Calu3 (cell line): ENCODE measurements at regions not wholly inside any gene's neighbourhood (a gene's known extent, or its start where the extent isn't known, plus 50 kb on each side); places are given as distances from the start of the nearest gene placed in this dataset.
A peak's percentile ranks its signal among the peaks of the same experiment; 100 is the strongest.

ENCODE experiments used
- BruUV-seq: library from RNA; stranded (reverse); fragments of 400-500 nt; replicated peaks from 2 replicates; lab custom pipeline; 2021; lab: Mats Ljungman, UMichigan
- CTCF ChIA-PET: fragments of 300-600 bp; sonication (Branson Sonifier 250); formaldehyde crosslinking; loops from one replicate; lab custom pipeline; 2022; ENCODE audit warnings: antibody characterized with exemption; lab: Charles Lee
- DNase-seq: peaks from one replicate; pipeline ENCODE4 v3.0.0; 2022
- H3K27ac Mint-ChIP-seq: one replicate; pipeline ENCODE4 v1.8.0; 2022; ENCODE audit warnings: mixed read lengths; ENCODE audit not compliant: unreplicated experiment
- H3K27me3 Mint-ChIP-seq: one replicate; pipeline ENCODE4 v1.8.0; 2022; ENCODE audit warnings: mixed read lengths; ENCODE audit not compliant: unreplicated experiment
- H3K36me3 Mint-ChIP-seq: one replicate; pipeline ENCODE4 v1.8.0; 2022; ENCODE audit warnings: mild to moderate bottlenecking, moderate library complexity, mixed read lengths; ENCODE audit not compliant: insufficient read depth, unreplicated experiment
- H3K4me1 Mint-ChIP-seq: one replicate; pipeline ENCODE4 v1.8.0; 2022; ENCODE audit warnings: mild to moderate bottlenecking, low read depth, mixed read lengths; ENCODE audit not compliant: unreplicated experiment
- H3K4me3 Mint-ChIP-seq: one replicate; pipeline ENCODE4 v1.8.0; 2022; ENCODE audit warnings: mild to moderate bottlenecking, low read depth, moderate library complexity, mixed read lengths; ENCODE audit not compliant: unreplicated experiment
- H3K9me3 Mint-ChIP-seq: one replicate; pipeline ENCODE4 v1.8.0; 2022; ENCODE audit warnings: low read depth, mixed read lengths; ENCODE audit not compliant: unreplicated experiment
- intact Hi-C: fragments of 100-400 bp; cut with micrococcal nuclease; formaldehyde crosslinking; loops from one replicate; pipeline ENCODE4 v1.10.0; 2022; ENCODE audit not compliant: unreplicated experiment
- TF ChIP-seq, protein P1 (sequence below): fragments of 200-600 bp; IDR thresholded peaks from one replicate; pipeline ENCODE4 v1.8.0; 2022; ENCODE audit warnings: antibody characterized with exemption; ENCODE audit not compliant: unreplicated experiment

DNA sequence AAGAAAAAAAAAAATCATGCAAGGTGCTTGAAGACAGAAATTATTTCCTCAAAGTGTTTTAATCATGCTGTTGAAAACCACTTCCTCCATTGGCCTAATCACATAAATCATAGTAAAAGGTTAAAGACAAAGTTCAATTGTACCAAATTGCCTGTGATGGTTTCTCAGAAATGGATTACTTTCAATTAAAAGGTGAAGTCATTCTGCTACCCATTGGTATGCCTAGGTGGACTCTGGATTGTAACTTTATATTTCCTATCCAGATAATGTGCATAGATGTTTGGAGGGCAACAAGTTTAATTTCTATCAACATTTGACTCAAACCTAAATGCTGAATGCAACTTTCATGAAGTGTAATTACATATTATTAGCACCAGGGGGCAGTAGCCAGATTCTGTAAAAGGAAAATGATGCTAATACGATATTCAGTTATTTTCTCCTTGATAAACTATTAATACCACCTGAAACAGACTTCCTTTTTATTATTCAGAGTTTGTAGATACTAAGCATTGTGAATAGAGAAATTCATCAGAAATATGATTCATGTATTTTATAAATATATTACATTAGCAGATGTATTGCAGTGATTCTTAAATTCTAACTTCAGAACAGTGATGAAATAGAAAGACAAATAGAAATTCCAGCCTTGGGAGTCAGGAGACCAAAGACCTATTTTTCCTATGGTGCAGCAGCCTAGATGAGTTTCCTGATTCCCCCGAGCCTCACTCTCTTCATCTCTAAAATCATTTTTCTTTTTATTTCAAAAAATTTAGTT is 148.2 kb downstream of the CAAP1 start:
- no peaks in the 10 kb centered on the region for H3K36me3 Mint-ChIP-seq
- no peak overlapping the region for H3K27ac Mint-ChIP-seq
- peak; percentile 2 for DNase-seq
- H3K27me3 Mint-ChIP-seq: no peaks in the 10 kb centered on the region
- no TSS peak for BruUV-seq
- peaks cover 4% of the 10 kb centered on the region for H3K9me3 Mint-ChIP-seq
- no peak overlapping the region for H3K4me3 Mint-ChIP-seq
- TF ChIP-seq, protein P1, sequence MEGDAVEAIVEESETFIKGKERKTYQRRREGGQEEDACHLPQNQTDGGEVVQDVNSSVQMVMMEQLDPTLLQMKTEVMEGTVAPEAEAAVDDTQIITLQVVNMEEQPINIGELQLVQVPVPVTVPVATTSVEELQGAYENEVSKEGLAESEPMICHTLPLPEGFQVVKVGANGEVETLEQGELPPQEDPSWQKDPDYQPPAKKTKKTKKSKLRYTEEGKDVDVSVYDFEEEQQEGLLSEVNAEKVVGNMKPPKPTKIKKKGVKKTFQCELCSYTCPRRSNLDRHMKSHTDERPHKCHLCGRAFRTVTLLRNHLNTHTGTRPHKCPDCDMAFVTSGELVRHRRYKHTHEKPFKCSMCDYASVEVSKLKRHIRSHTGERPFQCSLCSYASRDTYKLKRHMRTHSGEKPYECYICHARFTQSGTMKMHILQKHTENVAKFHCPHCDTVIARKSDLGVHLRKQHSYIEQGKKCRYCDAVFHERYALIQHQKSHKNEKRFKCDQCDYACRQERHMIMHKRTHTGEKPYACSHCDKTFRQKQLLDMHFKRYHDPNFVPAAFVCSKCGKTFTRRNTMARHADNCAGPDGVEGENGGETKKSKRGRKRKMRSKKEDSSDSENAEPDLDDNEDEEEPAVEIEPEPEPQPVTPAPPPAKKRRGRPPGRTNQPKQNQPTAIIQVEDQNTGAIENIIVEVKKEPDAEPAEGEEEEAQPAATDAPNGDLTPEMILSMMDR: peak; percentile 20
- H3K4me1 Mint-ChIP-seq: peaks cover 9% of the 10 kb centered on the region
- CTCF ChIA-PET: no interaction called here
- intact Hi-C loops: loop anchor here (1.0 kb wide), 1 partner anchor 112 kb away; no protein-coding TSS in a partner anchor

DNA sequence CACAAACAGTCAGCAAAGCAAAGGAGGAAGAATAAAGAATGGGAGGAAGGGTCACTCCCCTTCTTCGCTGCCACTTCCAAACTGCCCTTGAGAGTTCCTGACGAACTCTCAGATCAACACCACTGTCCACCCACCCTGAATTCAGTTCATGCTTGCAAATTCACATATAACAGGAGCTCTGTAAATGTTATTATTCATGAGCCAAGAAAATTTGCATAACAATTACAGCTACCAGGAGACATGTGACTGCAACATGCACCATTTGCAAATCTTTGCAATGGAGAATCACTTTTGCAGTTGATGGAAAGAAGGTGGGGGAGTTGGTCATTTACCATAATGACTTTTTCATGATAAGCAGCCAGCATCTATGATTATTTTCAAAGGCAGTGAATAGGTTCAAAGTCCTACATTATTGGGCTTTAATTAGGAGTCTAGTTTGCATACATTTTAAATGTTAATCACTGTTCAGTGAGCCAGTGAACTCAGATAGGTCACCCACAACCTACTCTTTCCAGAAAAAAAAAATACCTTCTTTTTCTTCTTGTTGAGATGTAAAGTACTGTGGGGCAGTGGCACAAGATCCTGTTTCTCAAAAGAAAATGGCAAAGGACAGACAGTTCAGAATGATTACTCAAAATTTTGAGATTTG is 149.7 kb downstream of the CAAP1 start:
- BruUV-seq: no TSS peak
- CTCF ChIA-PET: interaction anchor here (0.6 kb wide), 1 partner anchor 1458 kb away, joined by 4 read pairs; no protein-coding TSS in a partner anchor
- Mint-ChIP-seq H3K4me3 (no peak overlapping the region), H3K27ac (no peak overlapping the region), H3K4me1 (peaks cover 9% of the 10 kb centered on the region), H3K36me3 (no peaks in the 10 kb centered on the region), H3K9me3 (peaks cover 4% of the 10 kb centered on the region), H3K27me3 (no peaks in the 10 kb centered on the region)
- TF ChIP-seq, protein P1: no peak
- no peak for DNase-seq
- intact Hi-C loops: no loop called here

DNA sequence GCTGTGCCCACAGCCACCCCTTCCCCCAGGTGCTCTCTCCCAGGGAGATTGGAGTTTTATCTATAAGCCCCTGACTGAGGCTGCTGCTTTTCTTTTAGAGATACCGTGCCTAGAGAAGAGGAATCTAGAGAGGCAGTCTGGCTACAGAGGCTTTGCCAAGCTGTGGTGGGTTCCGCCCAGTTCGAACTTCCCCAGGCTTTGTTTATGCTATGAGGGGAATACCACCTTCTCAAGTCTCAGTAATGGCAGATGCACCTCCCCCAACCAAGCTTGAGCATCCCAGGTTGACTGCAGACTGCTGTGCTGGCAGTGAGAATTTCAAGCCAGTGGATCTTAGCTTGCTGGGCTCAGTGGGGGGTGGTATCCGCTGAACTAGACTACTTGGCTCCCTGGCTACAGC is 157.4 kb downstream of the CAAP1 start:
- CTCF ChIA-PET: no interaction called here
- no TSS peak for BruUV-seq
- no peaks in the 10 kb centered on the region for H3K36me3 Mint-ChIP-seq
- no peak overlapping the region for H3K4me3 Mint-ChIP-seq
- H3K27me3 Mint-ChIP-seq: peaks cover 12% of the 10 kb centered on the region
- peaks cover 8% of the 10 kb centered on the region for H3K9me3 Mint-ChIP-seq
- no peaks in the 10 kb centered on the region for H3K4me1 Mint-ChIP-seq
- H3K27ac Mint-ChIP-seq: no peak overlapping the region
- TF ChIP-seq, protein P1: no peak
- no peak for DNase-seq
- intact Hi-C loops: no loop called here

DNA sequence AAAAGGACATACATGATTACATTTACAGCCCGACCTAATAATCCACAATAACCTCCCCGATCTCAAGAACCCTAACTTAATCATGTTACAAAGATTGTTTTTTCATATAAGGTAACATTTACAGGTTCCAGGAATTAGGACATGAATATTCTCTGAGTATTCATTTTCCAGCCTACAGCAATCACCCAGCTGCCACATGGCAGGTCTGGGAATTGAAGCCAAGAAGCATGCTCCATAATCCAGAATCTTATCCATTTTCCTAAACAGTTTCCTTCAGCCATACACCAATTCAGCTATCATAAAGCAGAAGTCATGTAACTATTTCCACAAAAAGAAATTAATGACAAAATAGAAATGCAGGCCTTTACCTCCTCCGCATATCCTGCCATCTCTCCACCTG is 163.4 kb downstream of the CAAP1 start:
- TF ChIP-seq, protein P1: no peak
- H3K27me3 Mint-ChIP-seq: peaks cover 6% of the 10 kb centered on the region
- CTCF ChIA-PET: no interaction called here
- H3K27ac Mint-ChIP-seq: no peak overlapping the region
- intact Hi-C loops: no loop called here
- no peaks in the 10 kb centered on the region for H3K4me1 Mint-ChIP-seq
- H3K36me3 Mint-ChIP-seq: no peaks in the 10 kb centered on the region
- no TSS peak for BruUV-seq
- no peak for DNase-seq
- H3K4me3 Mint-ChIP-seq: no peak overlapping the region
- H3K9me3 Mint-ChIP-seq: peaks cover 4% of the 10 kb centered on the region
